ENCODE measurements at regions not wholly inside any gene's neighbourhood (a gene's known extent, or its start where the extent isn't known, plus 50 kb on each side); places are given as distances from the start of the nearest gene placed in this dataset.
"Not testable (repeated sequence)": the region's sequence is repeated elsewhere in the genome, so short reads cannot be mapped to it uniquely, and the experiment has no call there.

DNA sequence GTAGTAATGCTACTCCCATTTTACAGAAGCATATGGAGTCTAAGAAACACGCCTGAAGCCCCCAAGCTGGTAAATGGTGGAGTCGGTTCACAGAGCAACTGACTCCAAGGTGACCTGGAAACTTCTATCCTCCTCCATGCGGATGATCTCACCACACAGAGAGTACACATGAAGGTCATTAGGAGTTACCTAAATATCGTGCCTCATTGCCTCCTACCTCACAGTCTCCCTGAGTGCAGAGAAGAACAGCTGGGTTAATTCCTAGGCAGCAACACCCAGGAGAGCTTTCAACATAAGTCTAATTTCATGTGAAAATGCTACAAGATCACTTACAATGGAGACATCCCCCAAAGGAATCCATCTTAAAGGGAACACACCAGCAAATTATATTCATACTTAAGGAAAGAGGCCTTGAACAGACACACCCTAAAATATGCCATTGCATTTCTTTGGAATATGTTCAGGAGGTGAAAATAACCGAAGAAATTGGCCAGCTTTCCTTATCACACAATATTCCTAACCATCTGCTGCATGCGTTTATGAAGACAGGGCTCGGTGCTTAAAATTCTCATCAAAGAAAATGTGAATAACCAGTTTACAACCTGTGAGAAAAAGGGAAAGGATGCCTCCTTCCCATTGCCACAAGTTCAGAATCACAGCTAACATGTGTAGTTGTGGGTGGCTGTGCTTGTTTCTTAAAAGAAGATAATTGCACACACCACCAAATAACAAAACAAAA is 203.6 kb upstream of the NBEA start:
- no peak for ATAC-seq (ENCODE audit: insufficient read depth, low read depth)
- TF ChIP-seq, protein P1, sequence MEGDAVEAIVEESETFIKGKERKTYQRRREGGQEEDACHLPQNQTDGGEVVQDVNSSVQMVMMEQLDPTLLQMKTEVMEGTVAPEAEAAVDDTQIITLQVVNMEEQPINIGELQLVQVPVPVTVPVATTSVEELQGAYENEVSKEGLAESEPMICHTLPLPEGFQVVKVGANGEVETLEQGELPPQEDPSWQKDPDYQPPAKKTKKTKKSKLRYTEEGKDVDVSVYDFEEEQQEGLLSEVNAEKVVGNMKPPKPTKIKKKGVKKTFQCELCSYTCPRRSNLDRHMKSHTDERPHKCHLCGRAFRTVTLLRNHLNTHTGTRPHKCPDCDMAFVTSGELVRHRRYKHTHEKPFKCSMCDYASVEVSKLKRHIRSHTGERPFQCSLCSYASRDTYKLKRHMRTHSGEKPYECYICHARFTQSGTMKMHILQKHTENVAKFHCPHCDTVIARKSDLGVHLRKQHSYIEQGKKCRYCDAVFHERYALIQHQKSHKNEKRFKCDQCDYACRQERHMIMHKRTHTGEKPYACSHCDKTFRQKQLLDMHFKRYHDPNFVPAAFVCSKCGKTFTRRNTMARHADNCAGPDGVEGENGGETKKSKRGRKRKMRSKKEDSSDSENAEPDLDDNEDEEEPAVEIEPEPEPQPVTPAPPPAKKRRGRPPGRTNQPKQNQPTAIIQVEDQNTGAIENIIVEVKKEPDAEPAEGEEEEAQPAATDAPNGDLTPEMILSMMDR (IDR thresholded peaks at IDR 0.05; ENCODE audit: borderline replicate concordance, extremely low read depth, low read length, poor library complexity, severe bottlenecking), result no peak
- TF ChIP-seq EZH2 (IDR thresholded peaks at IDR 0.05; ENCODE audit: borderline replicate concordance, low read depth, low read length, severe bottlenecking), result no peak
- no peak overlapping the region for H3K9ac ChIP-seq (ENCODE audit: low read depth, low read length)

DNA sequence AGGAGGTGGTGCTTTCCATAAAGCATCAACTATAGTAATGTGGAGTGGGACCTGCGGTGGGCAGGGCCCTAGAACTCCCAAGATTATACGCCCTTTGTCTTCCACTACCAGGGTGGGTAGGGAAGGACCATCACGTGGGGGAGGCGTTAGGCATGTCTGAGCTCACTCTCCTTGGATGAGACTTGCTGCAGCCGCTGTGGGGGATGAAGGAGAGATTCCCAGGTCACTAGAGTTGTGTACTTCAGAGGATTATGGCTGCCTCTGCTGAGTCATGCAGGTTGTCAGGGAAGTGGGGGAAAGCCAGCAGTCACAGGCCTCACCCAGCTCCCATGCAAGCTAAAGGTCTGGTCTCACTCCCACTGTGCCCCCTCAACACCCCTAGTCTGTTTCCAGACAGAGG is 195.0 kb upstream of the NBEA start:
- H3K27me3 ChIP-seq (ENCODE audit: insufficient read depth, low read length, poor library complexity); H3K4me3 ChIP-seq (ENCODE audit: low read depth in 1 of 2, low read length in 2 of 2); H3K9ac ChIP-seq (ENCODE audit: low read depth, low read length); H3K27ac ChIP-seq (ENCODE audit: low read length); ATAC-seq (ENCODE audit: insufficient read depth, low read depth); H4K20me1 ChIP-seq (ENCODE audit: insufficient read depth, low read length); H3K4me2 ChIP-seq (ENCODE audit: insufficient read depth, low read length); H2AFZ ChIP-seq (ENCODE audit: low read depth, low read length); H3K36me3 ChIP-seq (ENCODE audit: insufficient read depth, low read length); H3K9me3 ChIP-seq (ENCODE audit: insufficient read depth, low read length, severe bottlenecking); H3K4me1 ChIP-seq (ENCODE audit: insufficient read depth, low read length); DNase-seq; H3K79me2 ChIP-seq (ENCODE audit: insufficient read depth, low read length): not testable (repeated sequence)

More for the DNA sequence above, 203.6 kb upstream of the NBEA start:
- H3K27me3 ChIP-seq (ENCODE audit: insufficient read depth, low read length, poor library complexity), result no peaks in the 10 kb centered on the region
- H3K27ac ChIP-seq (ENCODE audit: low read length), result no peak overlapping the region
- no peaks in the 10 kb centered on the region for H3K79me2 ChIP-seq (ENCODE audit: insufficient read depth, low read length)
- no peaks in the 10 kb centered on the region for H4K20me1 ChIP-seq (ENCODE audit: insufficient read depth, low read length)
- no peaks in the 10 kb centered on the region for H3K9me3 ChIP-seq (ENCODE audit: insufficient read depth, low read length, severe bottlenecking)
- H2AFZ ChIP-seq (ENCODE audit: low read depth, low read length), result no peak overlapping the region
- no peaks in the 10 kb centered on the region for H3K36me3 ChIP-seq (ENCODE audit: insufficient read depth, low read length)
- DNase-seq, result no peak
- no peak overlapping the region for H3K4me3 ChIP-seq (ENCODE audit: low read depth in 1 of 2, low read length in 2 of 2)
- H3K4me2 ChIP-seq (ENCODE audit: insufficient read depth, low read length), result no peak overlapping the region
- no peaks in the 10 kb centered on the region for H3K4me1 ChIP-seq (ENCODE audit: insufficient read depth, low read length)

DNA sequence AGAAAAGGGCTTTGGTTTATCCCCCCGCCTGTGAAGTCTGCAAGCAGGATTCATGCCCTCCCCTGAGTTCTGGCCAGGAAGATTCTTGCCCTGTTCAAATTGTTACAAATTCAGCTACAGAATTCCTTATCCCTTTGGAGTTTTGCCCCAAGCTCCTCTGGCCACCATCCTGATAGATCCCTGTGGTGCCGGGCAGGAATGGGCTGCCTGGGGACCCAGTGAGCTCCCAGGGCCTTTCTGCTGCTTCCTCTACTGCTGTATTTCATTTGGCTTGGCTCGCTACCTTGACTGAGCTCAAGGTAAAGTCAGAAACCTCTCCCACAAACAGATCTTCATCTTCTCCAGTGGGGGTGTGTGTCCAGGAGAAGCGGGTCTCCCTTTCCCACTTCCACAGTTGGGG is 194.6 kb upstream of the NBEA start:
- no peak overlapping the region for H3K27ac ChIP-seq (ENCODE audit: low read length)
- ATAC-seq (ENCODE audit: insufficient read depth, low read depth) (no peak), DNase-seq (no peak)
- H3K9me3 ChIP-seq (ENCODE audit: insufficient read depth, low read length, severe bottlenecking), result no peaks in the 10 kb centered on the region
- no peaks in the 10 kb centered on the region for H4K20me1 ChIP-seq (ENCODE audit: insufficient read depth, low read length)
- no peak for TF ChIP-seq EZH2 (IDR thresholded peaks at IDR 0.05; ENCODE audit: borderline replicate concordance, low read depth, low read length, severe bottlenecking)
- TF ChIP-seq, protein P1 (IDR thresholded peaks at IDR 0.05; ENCODE audit: borderline replicate concordance, extremely low read depth, low read length, poor library complexity, severe bottlenecking), result no peak
- no peaks in the 10 kb centered on the region for H3K36me3 ChIP-seq (ENCODE audit: insufficient read depth, low read length)
- no peaks in the 10 kb centered on the region for H3K79me2 ChIP-seq (ENCODE audit: insufficient read depth, low read length)
- H3K4me1 ChIP-seq (ENCODE audit: insufficient read depth, low read length), result no peaks in the 10 kb centered on the region
- no peak overlapping the region for H2AFZ ChIP-seq (ENCODE audit: low read depth, low read length)
- H3K4me2 ChIP-seq (ENCODE audit: insufficient read depth, low read length), result no peak overlapping the region
- no peak overlapping the region for H3K4me3 ChIP-seq (ENCODE audit: low read depth in 1 of 2, low read length in 2 of 2)
- H3K27me3 ChIP-seq (ENCODE audit: insufficient read depth, low read length, poor library complexity), result no peaks in the 10 kb centered on the region
- H3K9ac ChIP-seq (ENCODE audit: low read depth, low read length), result no peak overlapping the region

DNA sequence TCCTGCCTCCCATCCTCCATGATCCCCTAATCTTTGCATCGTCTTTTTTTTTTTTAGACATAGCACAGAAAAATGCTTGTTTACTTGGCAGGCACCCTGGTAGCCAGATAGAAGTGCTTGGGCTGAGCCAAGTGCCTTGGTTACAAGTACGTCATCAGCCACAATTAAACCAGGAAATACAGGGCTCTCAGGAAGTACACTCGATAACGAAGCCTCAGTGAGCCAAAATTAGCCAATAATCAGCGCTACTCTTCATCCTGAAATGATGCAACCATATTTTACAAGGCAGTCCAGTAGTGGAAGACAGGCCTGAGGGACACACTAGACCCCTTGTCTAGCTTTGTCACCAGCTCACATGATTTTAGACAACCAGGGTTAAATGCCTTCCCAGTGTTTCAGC is 194.0 kb upstream of the NBEA start:
- no peaks in the 10 kb centered on the region for H3K79me2 ChIP-seq (ENCODE audit: insufficient read depth, low read length)
- no peaks in the 10 kb centered on the region for H3K9me3 ChIP-seq (ENCODE audit: insufficient read depth, low read length, severe bottlenecking)
- TF ChIP-seq, protein P1 (IDR thresholded peaks at IDR 0.05; ENCODE audit: borderline replicate concordance, extremely low read depth, low read length, poor library complexity, severe bottlenecking), result no peak
- TF ChIP-seq EZH2 (IDR thresholded peaks at IDR 0.05; ENCODE audit: borderline replicate concordance, low read depth, low read length, severe bottlenecking), result no peak
- H3K9ac ChIP-seq (ENCODE audit: low read depth, low read length), result no peak overlapping the region
- H3K27me3 ChIP-seq (ENCODE audit: insufficient read depth, low read length, poor library complexity), result no peaks in the 10 kb centered on the region
- H3K4me1 ChIP-seq (ENCODE audit: insufficient read depth, low read length), result no peaks in the 10 kb centered on the region
- no peak for DNase-seq
- no peak for ATAC-seq (ENCODE audit: insufficient read depth, low read depth)
- no peaks in the 10 kb centered on the region for H3K36me3 ChIP-seq (ENCODE audit: insufficient read depth, low read length)
- H2AFZ ChIP-seq (ENCODE audit: low read depth, low read length), result no peak overlapping the region
- H3K4me2 ChIP-seq (ENCODE audit: insufficient read depth, low read length), result no peak overlapping the region
- no peak overlapping the region for H3K27ac ChIP-seq (ENCODE audit: low read length)
- no peaks in the 10 kb centered on the region for H4K20me1 ChIP-seq (ENCODE audit: insufficient read depth, low read length)
- no peak overlapping the region for H3K4me3 ChIP-seq (ENCODE audit: low read depth in 1 of 2, low read length in 2 of 2)

Data from DND-41 (cell line).